OCI-LY3 (cell line): ENCODE measurements at regions not wholly inside any gene's neighbourhood (a gene's known extent, or its start where the extent isn't known, plus 50 kb on each side); places are given as distances from the start of the nearest gene placed in this dataset.

Experiments used
- EZH2phosphoT487 ChIP-seq: fragments of 200-600 bp; shearing (Covaris generic); IDR thresholded peaks from 2 replicates; pipeline ENCODE4 v1.6.1; 2018; ENCODE audit warnings: antibody characterized with exemption, mixed run types, low read depth
- TF ChIP-seq, protein P1 (sequence below): fragments of 200-600, 300-600 bp; sonication (generic); IDR thresholded peaks from 2 replicates; pipeline ENCODE4 v1.5.1; 2014; ENCODE audit warnings: antibody characterized with exemption, low read length, low read depth

DNA sequence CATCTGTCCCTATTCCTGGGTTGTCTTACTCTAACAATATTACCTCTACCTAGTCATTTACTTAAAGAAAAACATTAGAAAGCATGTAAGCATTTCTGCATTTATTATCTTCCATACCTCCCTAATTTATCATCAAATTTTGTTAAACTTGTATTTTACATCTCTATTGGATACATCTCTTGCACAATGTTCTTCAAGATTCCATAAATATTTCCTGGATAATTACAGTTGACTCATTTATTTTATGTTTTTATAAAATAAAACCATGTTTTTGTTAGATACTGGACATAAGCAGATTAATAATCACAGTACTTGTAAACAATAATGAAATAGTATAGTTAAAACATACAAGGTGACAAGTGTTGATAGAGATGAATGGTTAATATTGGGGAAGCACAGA is 209.0 kb downstream of the TMTC3 start:
- TF ChIP-seq, protein P1, sequence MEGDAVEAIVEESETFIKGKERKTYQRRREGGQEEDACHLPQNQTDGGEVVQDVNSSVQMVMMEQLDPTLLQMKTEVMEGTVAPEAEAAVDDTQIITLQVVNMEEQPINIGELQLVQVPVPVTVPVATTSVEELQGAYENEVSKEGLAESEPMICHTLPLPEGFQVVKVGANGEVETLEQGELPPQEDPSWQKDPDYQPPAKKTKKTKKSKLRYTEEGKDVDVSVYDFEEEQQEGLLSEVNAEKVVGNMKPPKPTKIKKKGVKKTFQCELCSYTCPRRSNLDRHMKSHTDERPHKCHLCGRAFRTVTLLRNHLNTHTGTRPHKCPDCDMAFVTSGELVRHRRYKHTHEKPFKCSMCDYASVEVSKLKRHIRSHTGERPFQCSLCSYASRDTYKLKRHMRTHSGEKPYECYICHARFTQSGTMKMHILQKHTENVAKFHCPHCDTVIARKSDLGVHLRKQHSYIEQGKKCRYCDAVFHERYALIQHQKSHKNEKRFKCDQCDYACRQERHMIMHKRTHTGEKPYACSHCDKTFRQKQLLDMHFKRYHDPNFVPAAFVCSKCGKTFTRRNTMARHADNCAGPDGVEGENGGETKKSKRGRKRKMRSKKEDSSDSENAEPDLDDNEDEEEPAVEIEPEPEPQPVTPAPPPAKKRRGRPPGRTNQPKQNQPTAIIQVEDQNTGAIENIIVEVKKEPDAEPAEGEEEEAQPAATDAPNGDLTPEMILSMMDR = no peak
- no peak for TF ChIP-seq EZH2phosphoT487
